H1 (cell line): ENCODE measurements at regions not wholly inside any gene's neighbourhood (a gene's known extent, or its start where the extent isn't known, plus 50 kb on each side); places are given as distances from the start of the nearest gene placed in this dataset.

Source experiments
- CTCF ChIA-PET: fragments of 300-600 bp; sonication (Branson Sonifier 250); formaldehyde crosslinking; loops from one replicate; lab custom pipeline; 2021; ENCODE audit not compliant: partially characterized antibody; lab: Charles Lee
- POLR2A ChIA-PET: fragments of 300-600 bp; sonication (Branson Sonifier 250); formaldehyde crosslinking; loops from one replicate; lab custom pipeline; 2021; ENCODE audit warnings: inconsistent platforms; ENCODE audit not compliant: partially characterized antibody; lab: Charles Lee
- DNase-seq, 2 experiments: peaks; one replicate each; pipeline versions ENCODE4 v3.0.0 to v3.0.0-alpha.2; 2010 to 2022; ENCODE audit warnings: low spot score in 2 of 2, low read depth in 1 of 2, mixed read lengths in 1 of 2
- FAIRE-seq: peaks from 2 replicates; lab custom pipeline; 2011; peaks lifted over from hg19 to GRCh38; lab: Jason Lieb, UNC
- H2AFZ ChIP-seq: 2 replicates; pipeline ENCODE4 v1.8.1; 2012; ENCODE audit warnings: low read length, inconsistent platforms
- H2AK5ac ChIP-seq: 2 replicates; pipeline ENCODE4 v1.6.1; 2013; ENCODE audit warnings: low read depth, low read length
- H2BK120ac ChIP-seq: replicated peaks from 2 replicates; pipeline ENCODE3; 2013; ENCODE audit warnings: low read depth, low read length, inconsistent platforms
- H2BK12ac ChIP-seq: 2 replicates; pipeline ENCODE4 v1.6.1; 2013; ENCODE audit warnings: low read depth, low read length
- H2BK15ac ChIP-seq: 2 replicates; pipeline ENCODE4 v1.6.1; 2013; ENCODE audit warnings: low read length
- H2BK20ac ChIP-seq: 2 replicates; pipeline ENCODE4 v1.6.1; 2013; ENCODE audit warnings: low read length
- H2BK5ac ChIP-seq: 2 replicates; pipeline ENCODE4 v1.6.1; 2013; ENCODE audit warnings: low read depth, low read length
- H3K14ac ChIP-seq: 2 replicates; pipeline ENCODE4 v1.6.1; 2013; ENCODE audit warnings: inconsistent platforms; ENCODE audit not compliant: insufficient read length
- H3K18ac ChIP-seq: 2 replicates; pipeline ENCODE4 v1.6.1; 2013; ENCODE audit warnings: low read length; ENCODE audit errors: extremely low read depth
- H3K23ac ChIP-seq: 2 replicates; pipeline ENCODE4 v1.6.1; 2013; ENCODE audit warnings: inconsistent platforms; ENCODE audit not compliant: insufficient read length
- H3K23me2 ChIP-seq: 2 replicates; pipeline ENCODE4 v1.6.1; 2013; ENCODE audit warnings: low read depth, low read length
- H3K27ac ChIP-seq: 2 replicates; pipeline ENCODE4 v1.6.1; 2011; ENCODE audit warnings: low read depth, low read length, inconsistent platforms
- H3K27me3 ChIP-seq, 4 experiments: replicated peaks in 1 of 4; 1 replicate in 1 of 4; 2 replicates in 3 of 4; pipeline versions ENCODE4 v1.6.1 to v1.8.1; 2011 to 2013; ENCODE audit warnings: low read length in 3 of 4, mild to moderate bottlenecking in 3 of 4, inconsistent platforms in 2 of 4, mixed read lengths in 2 of 4, moderate library complexity in 1 of 4; ENCODE audit not compliant: control insufficient read depth in 3 of 4, insufficient read depth in 3 of 4; ENCODE audit errors: extremely low read depth in 1 of 4
- H3K36me3 ChIP-seq, 4 experiments: 2 replicates each; pipeline versions ENCODE4 v1.6.1 to v1.8.1; 2011 to 2013; ENCODE audit warnings: mild to moderate bottlenecking in 4 of 4, low read length in 3 of 4, moderate library complexity in 2 of 4, control low read depth in 1 of 4, inconsistent platforms in 1 of 4; ENCODE audit not compliant: insufficient read depth in 4 of 4, control insufficient read depth in 2 of 4
- H3K4ac ChIP-seq: replicated peaks from 2 replicates; pipeline ENCODE3; 2013; ENCODE audit warnings: low read length, low read depth, mixed read lengths, inconsistent platforms; ENCODE audit not compliant: insufficient read length
- H3K4me1 ChIP-seq, 4 experiments: replicated peaks in 1 of 4; 1 replicate in 1 of 4; 2 replicates in 3 of 4; pipeline versions ENCODE4 v1.6.1 to v1.8.1; 2011 to 2013; ENCODE audit warnings: low read length in 3 of 4, inconsistent platforms in 2 of 4, mixed read lengths in 1 of 4; ENCODE audit not compliant: insufficient read depth in 4 of 4, control insufficient read depth in 3 of 4
- H3K4me2 ChIP-seq, 2 experiments: 2 replicates each; pipeline versions ENCODE4 v1.6.1 to v1.8.1; 2011 to 2013; ENCODE audit warnings: low read depth in 2 of 2, low read length in 2 of 2, control low read depth in 1 of 2, inconsistent platforms in 1 of 2, mild to moderate bottlenecking in 1 of 2; ENCODE audit not compliant: insufficient read depth in 1 of 2
- H3K4me3 ChIP-seq, 4 experiments: fragments of 200-600, 300-600 bp in 1 of 4; sonication (generic), shearing (Covaris generic), sonication (Bioruptor Twin) in 1 of 4; 2 replicates each; pipeline versions ENCODE4 v1.5.1 to v1.8.1; 2011 to 2016; ENCODE audit warnings: low read length in 4 of 4, low read depth in 3 of 4, control low read depth in 2 of 4, inconsistent platforms in 2 of 4, mild to moderate bottlenecking in 2 of 4, mixed read lengths in 1 of 4, moderate library complexity in 1 of 4; ENCODE audit not compliant: insufficient read depth in 2 of 4; ENCODE audit errors: extremely low read depth in 1 of 4
- H3K56ac ChIP-seq: replicated peaks from 2 replicates; pipeline ENCODE3; 2013; ENCODE audit warnings: low read depth, mild to moderate bottlenecking, mixed read lengths, low read length, inconsistent platforms; ENCODE audit not compliant: insufficient read length
- H3K79me1 ChIP-seq: 2 replicates; pipeline ENCODE4 v1.6.1; 2013; ENCODE audit warnings: low read depth, low read length, control low read depth
- H3K79me2 ChIP-seq, 2 experiments: 2 replicates each; pipeline versions ENCODE4 v1.6.1 to v1.8.1; 2012 to 2013; ENCODE audit warnings: low read length in 2 of 2, mild to moderate bottlenecking in 2 of 2, inconsistent platforms in 1 of 2; ENCODE audit not compliant: insufficient read depth in 2 of 2, control insufficient read depth in 1 of 2
- H3K9ac ChIP-seq, 4 experiments: replicated peaks in 1 of 4; 1 replicate in 1 of 4; 2 replicates in 3 of 4; pipeline versions ENCODE4 v1.6.1 to v1.8.1; 2011 to 2013; ENCODE audit warnings: low read depth in 3 of 4, low read length in 3 of 4, control low read depth in 2 of 4, mild to moderate bottlenecking in 2 of 4, moderate library complexity in 2 of 4, inconsistent platforms in 1 of 4; ENCODE audit errors: extremely low read depth in 1 of 4
- H3K9me3 ChIP-seq, 2 experiments: 2 replicates each; pipeline versions ENCODE4 v1.6.1 to v1.8.1; 2012 to 2013; ENCODE audit warnings: mild to moderate bottlenecking in 2 of 2, moderate library complexity in 2 of 2, control low read depth in 1 of 2, inconsistent platforms in 1 of 2, low read depth in 1 of 2, low read length in 1 of 2, mixed read lengths in 1 of 2; ENCODE audit not compliant: insufficient read depth in 2 of 2
- H4K20me1 ChIP-seq, 2 experiments: replicated peaks in 1 of 2; 2 replicates each; pipeline versions ENCODE3 to v1.8.1; 2011 to 2013; ENCODE audit warnings: inconsistent platforms in 2 of 2, low read length in 2 of 2, mild to moderate bottlenecking in 1 of 2; ENCODE audit not compliant: insufficient read depth in 2 of 2, control insufficient read depth in 1 of 2
- H4K5ac ChIP-seq: 2 replicates; pipeline ENCODE4 v1.6.1; 2013; ENCODE audit warnings: low read length, low read depth, mixed read lengths, inconsistent platforms; ENCODE audit not compliant: insufficient read length
- H4K8ac ChIP-seq: 2 replicates; pipeline ENCODE4 v1.8.0; 2013; ENCODE audit warnings: mild to moderate bottlenecking, moderate library complexity, low read length, inconsistent platforms; ENCODE audit not compliant: insufficient read depth; ENCODE audit errors: extremely low read depth
- H4K91ac ChIP-seq: replicated peaks from 2 replicates; pipeline ENCODE3; 2013; ENCODE audit warnings: low read length, mixed read lengths, inconsistent platforms; ENCODE audit not compliant: insufficient read length
- ASH2L ChIP-seq: fragments of 200-600, 300-600 bp; sonication (generic); IDR thresholded peaks from one replicate; pipeline ENCODE4 v1.7.1; 2017; ENCODE audit warnings: low read length
- EGR1 ChIP-seq: IDR thresholded peaks from 2 replicates; pipeline ENCODE4 v1.6.1; 2011; ENCODE audit warnings: low read depth, low read length, borderline replicate concordance
- FOSL1 ChIP-seq: IDR thresholded peaks from 2 replicates; pipeline ENCODE4 v1.6.1; 2011; ENCODE audit warnings: mild to moderate bottlenecking, low read depth, low read length, moderate library complexity; ENCODE audit not compliant: insufficient read depth
- GABPA ChIP-seq: IDR thresholded peaks from 2 replicates; pipeline ENCODE4 v1.6.1; 2011; ENCODE audit warnings: mild to moderate bottlenecking, low read length, moderate library complexity, borderline replicate concordance; ENCODE audit not compliant: insufficient read depth
- PHF8 ChIP-seq: fragments of 200-600 bp; sonication (generic); conservative IDR thresholded peaks from 2 replicates; pipeline ENCODE4 v1.7.1; 2012; ENCODE audit warnings: low read depth, mild to moderate bottlenecking, inconsistent platforms, low read length, moderate library complexity
- SP4 ChIP-seq: IDR thresholded peaks from 2 replicates; pipeline ENCODE4 v1.6.1; 2012; ENCODE audit warnings: low read length, inconsistent platforms
- SRF ChIP-seq: IDR thresholded peaks from 2 replicates; pipeline ENCODE4 v1.6.1; 2011; ENCODE audit warnings: mild to moderate bottlenecking, low read depth, low read length, moderate library complexity
- TBP ChIP-seq: IDR thresholded peaks from 2 replicates; pipeline ENCODE4 v1.6.1; 2011; ENCODE audit warnings: low read depth, low read length, improper control_type of control experiment
- TCF12 ChIP-seq: IDR thresholded peaks from 2 replicates; pipeline ENCODE4 v1.6.1; 2011; ENCODE audit warnings: low read depth, mild to moderate bottlenecking, low read length
- WGBS, 2 experiments: shearing (Covaris generic) in 1 of 2; methylation state at CpG; one replicate each; pipeline versions ENCODE4 v1.1.6 to v1.1.7; 2013 to 2015; ENCODE audit warnings: low lambda C conversion rate in 2 of 2, mixed read lengths in 2 of 2, inconsistent platforms in 1 of 2, low coverage in 1 of 2, missing lambda C conversion rate in 1 of 2; ENCODE audit not compliant: insufficient replicate concordance in 2 of 2, insufficient coverage in 1 of 2, insufficient read length in 1 of 2; ENCODE audit errors: extremely low coverage in 1 of 2, missing lambda C conversion rate in 1 of 2; 5-methylcytosine and 5-hydroxymethylcytosine counted together
- TF ChIP-seq, protein P1 (sequence below), 3 experiments: IDR thresholded peaks; 1 replicate in 2 of 3; 2 replicates in 1 of 3; pipeline versions ENCODE4 v1.5.1 to v1.6.1; 2011; ENCODE audit warnings: low read length in 3 of 3, mild to moderate bottlenecking in 3 of 3, inconsistent platforms in 2 of 3, low read depth in 1 of 3, moderate library complexity in 1 of 3; ENCODE audit not compliant: insufficient read depth in 1 of 3; ENCODE audit errors: control extremely low read depth in 1 of 3

DNA sequence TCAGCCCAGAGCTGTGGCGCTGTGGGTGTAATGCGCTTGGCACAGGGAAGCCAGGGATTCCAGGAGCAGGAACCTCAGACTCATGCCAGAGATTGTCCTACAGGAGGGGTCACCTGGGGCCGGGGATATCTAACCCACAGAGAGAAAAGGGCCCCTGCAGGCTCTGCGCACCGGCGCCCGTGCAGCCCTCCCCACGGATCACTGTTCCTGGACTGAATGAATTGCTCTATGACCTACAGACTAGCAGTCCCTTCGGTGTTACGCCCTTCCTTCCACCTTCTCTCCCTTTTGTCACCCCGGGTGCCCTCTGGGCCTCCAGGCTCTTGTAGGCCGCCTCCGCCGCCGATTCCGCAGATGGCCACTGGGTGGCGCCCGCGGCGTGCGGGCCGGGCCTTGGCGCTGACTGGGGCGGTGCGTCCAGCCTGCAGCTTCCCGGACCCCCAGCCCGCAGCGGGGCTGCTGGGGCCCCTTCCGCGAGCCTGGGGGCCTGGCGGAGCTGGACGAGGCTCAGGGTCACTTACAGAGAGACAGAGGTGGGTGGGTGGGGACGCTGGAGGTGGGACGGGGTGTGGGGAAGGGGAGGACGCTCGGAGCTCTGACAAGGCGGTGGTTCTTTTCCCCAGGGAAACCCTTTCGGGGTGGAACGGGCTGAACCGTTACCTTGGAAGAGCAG lies 101.3 kb downstream of the IER5 start:
- H2BK120ac ChIP-seq: no peak overlapping the region
- H3K4me3 ChIP-seq: peak overlapping the region in 3 of 4 experiments; percentile 16 to 63 (median 26); a peak in 4 of 8 replicates
- H3K9me3 ChIP-seq: no peaks in the 10 kb centered on the region; a peak in 1 of 4 replicates
- H3K23me2 ChIP-seq: no peaks in the 10 kb centered on the region
- peaks cover 0 to 8% (median 4%) of the 10 kb centered on the region in 4 experiments; a peak in 2 of 7 replicates for H3K27me3 ChIP-seq
- H3K14ac ChIP-seq: no peak overlapping the region
- no peak overlapping the region for H4K5ac ChIP-seq
- H2BK20ac ChIP-seq: no peak overlapping the region
- FAIRE-seq (no peak), DNase-seq (peak; percentile 58 to 98)
- H3K4ac ChIP-seq: no peak overlapping the region
- H2BK12ac ChIP-seq: peak overlapping the region; percentile 60; the same call in 1 of the 2 replicates
- peak overlapping the region; percentile 92; the same call in 1 of the 2 replicates for H2AFZ ChIP-seq
- H3K4me2 ChIP-seq: peak overlapping the region in 1 of 2 experiments; percentile 73; a peak in 3 of 4 replicates
- peaks cover 0 to 2% (median 0%) of the 10 kb centered on the region in 4 experiments; a peak in 1 of 7 replicates for H3K4me1 ChIP-seq
- H2BK5ac ChIP-seq: no peak overlapping the region
- no peak overlapping the region for H3K27ac ChIP-seq
- WGBS, 2 experiments: 9% methylated on average over 30 of the region's 40 CpGs; no CpG with 5 or more reads in 1 of the 2 experiments
- H3K79me2 ChIP-seq: no peaks in the 10 kb centered on the region
- H2AK5ac ChIP-seq: no peak overlapping the region
- H4K91ac ChIP-seq: no peak overlapping the region
- H3K36me3 ChIP-seq: no peaks in the 10 kb centered on the region
- H4K8ac ChIP-seq: peak overlapping the region; percentile 87; the same call in 1 of the 2 replicates
- no peaks in the 10 kb centered on the region for H3K79me1 ChIP-seq
- H4K20me1 ChIP-seq: no peaks in the 10 kb centered on the region
- no peak overlapping the region for H3K18ac ChIP-seq
- CTCF ChIA-PET: interaction anchor here (0.5 to 6.6 kb wide), 43 partner anchors 9 to 518 kb away, joined by 3 to 91 read pairs (median 4); no protein-coding TSS in a partner anchor
- POLR2A ChIA-PET: interaction anchor here (1.4 kb wide), 1 partner anchor 10 kb away, joined by 7 read pairs; no protein-coding TSS in a partner anchor
- H3K23ac ChIP-seq: no peak overlapping the region
- H3K56ac ChIP-seq: no peak overlapping the region
- H3K9ac ChIP-seq: no peak overlapping the region
- 0 out of 2 replicates have a peak overlapping the region, but pooled peaks have one; percentile 61 for H2BK15ac ChIP-seq
- TF ChIP-seq SRF: no peak
- TF ChIP-seq ASH2L: peak; percentile 43
- no peak for TF ChIP-seq TBP
- 0 out of 2 replicates have a peak, but pooled peaks have one; percentile 31 for TF ChIP-seq GABPA
- no peak; the same call in 1 of the 2 replicates for TF ChIP-seq SP4
- TF ChIP-seq, protein P1, sequence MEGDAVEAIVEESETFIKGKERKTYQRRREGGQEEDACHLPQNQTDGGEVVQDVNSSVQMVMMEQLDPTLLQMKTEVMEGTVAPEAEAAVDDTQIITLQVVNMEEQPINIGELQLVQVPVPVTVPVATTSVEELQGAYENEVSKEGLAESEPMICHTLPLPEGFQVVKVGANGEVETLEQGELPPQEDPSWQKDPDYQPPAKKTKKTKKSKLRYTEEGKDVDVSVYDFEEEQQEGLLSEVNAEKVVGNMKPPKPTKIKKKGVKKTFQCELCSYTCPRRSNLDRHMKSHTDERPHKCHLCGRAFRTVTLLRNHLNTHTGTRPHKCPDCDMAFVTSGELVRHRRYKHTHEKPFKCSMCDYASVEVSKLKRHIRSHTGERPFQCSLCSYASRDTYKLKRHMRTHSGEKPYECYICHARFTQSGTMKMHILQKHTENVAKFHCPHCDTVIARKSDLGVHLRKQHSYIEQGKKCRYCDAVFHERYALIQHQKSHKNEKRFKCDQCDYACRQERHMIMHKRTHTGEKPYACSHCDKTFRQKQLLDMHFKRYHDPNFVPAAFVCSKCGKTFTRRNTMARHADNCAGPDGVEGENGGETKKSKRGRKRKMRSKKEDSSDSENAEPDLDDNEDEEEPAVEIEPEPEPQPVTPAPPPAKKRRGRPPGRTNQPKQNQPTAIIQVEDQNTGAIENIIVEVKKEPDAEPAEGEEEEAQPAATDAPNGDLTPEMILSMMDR (IDR thresholded peaks at IDR 0.05; ENCODE audit: control extremely low read depth in 1 of 3, insufficient read depth in 1 of 3, low read depth in 1 of 3, low read length in 3 of 3): peak; percentile 91 to 99 (median 95)
- no peak for TF ChIP-seq EGR1
- TF ChIP-seq FOSL1: no peak
- no peak for TF ChIP-seq TCF12
- TF ChIP-seq PHF8: no peak
